Activated gamma-delta T cell treated with Interleukin-2 at 50 U/mL for 16 hours (primary cell): ENCODE measurements at regions not wholly inside any gene's neighbourhood (a gene's known extent, or its start where the extent isn't known, plus 50 kb on each side); places are given as distances from the start of the nearest gene placed in this dataset.
"Not testable (repeated sequence)": the region's sequence is repeated elsewhere in the genome, so short reads cannot be mapped to it uniquely, and the experiment has no call there.

Source experiments
- DNase-seq: peaks from one replicate; pipeline ENCODE4 v3.0.0-alpha.2; 2020

GRCh38 chr4:55028196-55028595 lies 97.2 kb downstream of the KDR start:
- DNase-seq = no peak

GRCh38 chr4:55027596-55027995 lies 97.8 kb downstream of the KDR start:
- DNase-seq = no peak

- DNase-seq = not testable (repeated sequence)
Observed at GRCh38 chr4:55025456-55025855, 99.9 kb downstream of the KDR start.

- no peak for DNase-seq
Observed at GRCh38 chr4:55023030-55023429, 102.4 kb downstream of the KDR start.

- DNase-seq = no peak
Observed at GRCh38 chr4:55021214-55021613, 104.2 kb downstream of the KDR start.

- DNase-seq = no peak
Observed at GRCh38 chr4:55020131-55020530, 105.3 kb downstream of the KDR start.

GRCh38 chr4:55018978-55019377 lies 106.4 kb downstream of the KDR start:
- no peak for DNase-seq

- DNase-seq = no peak
Observed at GRCh38 chr4:55018521-55018920, 106.9 kb downstream of the KDR start.

GRCh38 chr4:55017406-55017805 lies 108.0 kb downstream of the KDR start:
- no peak for DNase-seq

GRCh38 chr4:55016131-55016530 lies 109.3 kb downstream of the KDR start:
- DNase-seq = no peak

- no peak for DNase-seq
Observed at GRCh38 chr4:55014876-55015275, 110.5 kb downstream of the KDR start.

GRCh38 chr4:55013431-55013955 lies 111.9 kb downstream of the KDR start:
- no peak for DNase-seq

- no peak for DNase-seq
Observed at GRCh38 chr4:55012363-55013230, 112.8 kb downstream of the KDR start.

- no peak for DNase-seq
Observed at GRCh38 chr4:55011761-55012160, 113.6 kb downstream of the KDR start.

GRCh38 chr4:55010550-55010949 lies 114.8 kb downstream of the KDR start:
- DNase-seq = no peak

GRCh38 chr4:55008166-55009056 lies 117.0 kb downstream of the KDR start:
- no peak for DNase-seq

GRCh38 chr4:55005910-55006309 lies 119.5 kb downstream of the KDR start:
- DNase-seq = no peak

GRCh38 chr4:55004831-55005230 lies 120.6 kb downstream of the KDR start:
- DNase-seq = no peak

GRCh38 chr4:55002431-55002830 lies 123.0 kb downstream of the KDR start:
- no peak for DNase-seq

GRCh38 chr4:55001538-55001937 lies 123.9 kb downstream of the KDR start:
- no peak for DNase-seq

- DNase-seq = no peak
Observed at GRCh38 chr4:54999003-54999402, 126.4 kb downstream of the KDR start.

- not testable (repeated sequence) for DNase-seq
Observed at GRCh38 chr4:54993473-54994026, 131.8 kb downstream of the KDR start.

- no peak for DNase-seq
Observed at GRCh38 chr4:54992266-54992665, 133.1 kb downstream of the KDR start.
